Fibroblast of lung (primary cell): ENCODE measurements at regions not wholly inside any gene's neighbourhood (a gene's known extent, or its start where the extent isn't known, plus 50 kb on each side); places are given as distances from the start of the nearest gene placed in this dataset.

Experiments
- DNase-seq, 2 donors: peaks; one replicate each; pipeline versions ENCODE4 v3.0.0 to v3.0.0-alpha.2; 2010; ENCODE audit warnings: low read depth in 2 of 2
- H2AFZ ChIP-seq: 2 replicates; pipeline ENCODE4 v1.5.1; 2012; ENCODE audit warnings: low read length, control low read depth, inconsistent platforms
- H3K27ac ChIP-seq: 2 replicates; pipeline ENCODE4 v1.5.1; 2011; ENCODE audit warnings: low read length, control low read depth; ENCODE audit not compliant: insufficient read depth
- H3K27me3 ChIP-seq: 2 replicates; pipeline ENCODE4 v1.5.1; 2011; ENCODE audit warnings: mild to moderate bottlenecking, low read length; ENCODE audit not compliant: control insufficient read depth, insufficient read depth
- H3K36me3 ChIP-seq: 2 replicates; pipeline ENCODE4 v1.5.1; 2011; ENCODE audit warnings: low read length; ENCODE audit not compliant: control insufficient read depth, insufficient read depth
- H3K4me1 ChIP-seq: 2 replicates; pipeline ENCODE4 v1.5.1; 2011; ENCODE audit warnings: low read length; ENCODE audit not compliant: control insufficient read depth, insufficient read depth; ENCODE audit errors: extremely low read depth
- H3K4me2 ChIP-seq: 2 replicates; pipeline ENCODE4 v1.5.1; 2011; ENCODE audit warnings: low read length, control low read depth; ENCODE audit not compliant: insufficient read depth; ENCODE audit errors: extremely low read depth
- H3K4me3 ChIP-seq, 4 experiments: fragments of 200-600 bp in 1 of 4; sonication (generic) in 1 of 4; replicated peaks in 1 of 4; 2 replicates each; pipeline ENCODE4 v1.5.1; 2011 to 2016; ENCODE audit warnings: low read length in 4 of 4, low read depth in 3 of 4, mild to moderate bottlenecking in 3 of 4, control low read depth in 2 of 4, inconsistent platforms in 1 of 4, mixed read lengths in 1 of 4; ENCODE audit not compliant: insufficient read depth in 1 of 4; ENCODE audit errors: control extremely low read depth in 1 of 4
- H3K79me2 ChIP-seq: 2 replicates; pipeline ENCODE4 v1.5.1; 2012; ENCODE audit warnings: mild to moderate bottlenecking, low read length, inconsistent platforms; ENCODE audit not compliant: control insufficient read depth, insufficient read depth
- H3K9ac ChIP-seq: 2 replicates; pipeline ENCODE4 v1.5.1; 2011; ENCODE audit warnings: mild to moderate bottlenecking, low read length, control low read depth; ENCODE audit not compliant: insufficient read depth
- H3K9me3 ChIP-seq: 2 replicates; pipeline ENCODE4 v1.5.1; 2012; ENCODE audit warnings: low read depth, low read length; ENCODE audit not compliant: control insufficient read depth, insufficient read depth
- H4K20me1 ChIP-seq: 2 replicates; pipeline ENCODE4 v1.5.1; 2011; ENCODE audit warnings: low read length; ENCODE audit not compliant: control insufficient read depth, insufficient read depth; ENCODE audit errors: extremely low read depth
- CTCF ChIP-seq, 2 donors: IDR thresholded peaks in 1 of 2; conservative IDR thresholded peaks in 1 of 2; 1 replicate in 1 of 2; 2 replicates in 1 of 2; pipeline ENCODE4 v1.5.1; 2011 to 2012; ENCODE audit warnings: low read length in 2 of 2, control low read depth in 1 of 2, inconsistent platforms in 1 of 2, low read depth in 1 of 2, mild to moderate bottlenecking in 1 of 2
- EZH2 ChIP-seq: IDR thresholded peaks from 2 replicates; pipeline ENCODE4 v1.5.1; 2012; ENCODE audit warnings: low read length, control low read depth, mild to moderate bottlenecking; ENCODE audit errors: missing control alignments

DNA sequence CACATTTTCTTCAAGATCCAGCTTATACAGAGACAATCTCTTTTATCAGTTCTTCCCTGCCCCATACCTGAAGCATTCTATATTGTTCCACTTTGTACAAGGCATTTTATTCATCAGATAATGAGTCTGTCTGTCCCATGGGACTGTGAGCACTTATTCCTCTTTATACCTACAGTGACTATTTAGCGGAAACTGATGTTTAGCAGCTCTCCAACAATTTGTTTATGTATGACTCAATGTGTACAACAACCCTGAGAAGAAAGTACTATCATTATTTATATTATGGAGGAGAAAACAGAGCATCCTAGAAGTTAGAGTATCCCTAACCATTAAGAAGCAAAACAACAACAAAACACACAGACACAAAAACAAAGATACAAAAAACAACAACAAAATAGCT is 306.5 kb downstream of the PRDM5 start:
- Histone ChIP-seq H3K4me1 (no peaks in the 10 kb centered on the region), H3K9me3 (no peaks in the 10 kb centered on the region), H3K27me3 (no peaks in the 10 kb centered on the region), H3K4me3 (no peak overlapping the region), H2AFZ (no peak overlapping the region), H4K20me1 (no peaks in the 10 kb centered on the region), H3K27ac (no peak overlapping the region), H3K9ac (no peak overlapping the region), H3K79me2 (no peaks in the 10 kb centered on the region), H3K4me2 (no peak overlapping the region), H3K36me3 (no peaks in the 10 kb centered on the region)
- DNase-seq, result no peak
- TF ChIP-seq EZH2 (no peak), CTCF (conservative IDR thresholded peaks at IDR 0.05 in 1 of 2, IDR thresholded peaks at IDR 0.05 in 1 of 2; ENCODE audit: low read depth in 1 of 2, low read length in 2 of 2) (no peak)

DNA sequence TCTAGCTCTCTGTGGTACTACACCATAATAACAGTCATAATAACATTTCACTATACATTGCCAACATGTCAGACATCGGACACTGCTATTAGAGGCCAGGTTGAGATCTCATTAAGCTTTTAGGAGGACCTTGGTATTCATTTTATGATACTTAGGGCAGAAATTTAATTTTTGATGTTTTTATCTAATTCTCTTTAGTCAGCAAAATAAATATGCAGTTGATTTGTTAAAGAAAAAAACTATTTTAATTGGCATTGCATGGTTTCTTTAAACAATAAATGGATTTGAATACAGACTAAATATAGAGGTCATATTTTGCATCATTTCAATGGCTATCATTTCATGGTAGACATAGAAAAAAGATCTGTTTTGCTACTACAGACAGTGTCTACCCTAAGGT is 308.7 kb downstream of the PRDM5 start:
- H3K4me1 ChIP-seq, result no peaks in the 10 kb centered on the region
- no peak for DNase-seq
- no peak overlapping the region for H3K4me2 ChIP-seq
- H3K27me3 ChIP-seq, result no peaks in the 10 kb centered on the region
- no peaks in the 10 kb centered on the region for H3K9me3 ChIP-seq
- no peak overlapping the region for H2AFZ ChIP-seq
- no peaks in the 10 kb centered on the region for H4K20me1 ChIP-seq
- H3K4me3 ChIP-seq, result no peak overlapping the region
- H3K9ac ChIP-seq, result no peak overlapping the region
- H3K79me2 ChIP-seq, result no peaks in the 10 kb centered on the region
- H3K27ac ChIP-seq, result no peak overlapping the region
- no peaks in the 10 kb centered on the region for H3K36me3 ChIP-seq
- TF ChIP-seq EZH2 (no peak), CTCF (conservative IDR thresholded peaks at IDR 0.05 in 1 of 2, IDR thresholded peaks at IDR 0.05 in 1 of 2; ENCODE audit: low read depth in 1 of 2, low read length in 2 of 2) (no peak)

DNA sequence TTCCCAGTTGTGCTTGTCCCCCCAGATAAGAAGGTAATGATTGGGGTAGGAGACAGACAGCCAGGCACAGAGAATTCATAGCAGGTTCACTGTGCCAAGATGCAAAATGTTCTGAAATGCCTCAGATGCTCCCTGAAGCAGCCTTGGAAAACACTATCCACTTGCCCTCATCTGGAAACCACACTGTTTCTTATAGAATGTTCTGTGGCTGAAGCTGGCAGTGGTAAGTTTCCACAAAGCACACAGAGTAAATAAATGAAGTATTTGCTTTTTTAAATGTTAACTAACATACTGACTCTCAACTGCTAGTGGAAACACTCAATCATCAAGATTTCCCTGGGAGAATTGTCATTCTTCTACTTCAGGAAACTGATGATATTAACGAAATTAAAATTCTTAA is 311.4 kb downstream of the PRDM5 start:
- H4K20me1 ChIP-seq, result no peaks in the 10 kb centered on the region
- H3K9me3 ChIP-seq, result no peaks in the 10 kb centered on the region
- H3K36me3 ChIP-seq, result no peaks in the 10 kb centered on the region
- no peaks in the 10 kb centered on the region for H3K27me3 ChIP-seq
- H3K79me2 ChIP-seq, result no peaks in the 10 kb centered on the region
- H2AFZ ChIP-seq, result no peak overlapping the region
- no peak for TF ChIP-seq CTCF (conservative IDR thresholded peaks at IDR 0.05 in 1 of 2, IDR thresholded peaks at IDR 0.05 in 1 of 2; ENCODE audit: low read depth in 1 of 2, low read length in 2 of 2)
- TF ChIP-seq EZH2, result no peak
- DNase-seq, result no peak
- H3K9ac ChIP-seq, result no peak overlapping the region
- H3K4me3 ChIP-seq, result no peak overlapping the region
- H3K4me2 ChIP-seq, result no peak overlapping the region
- no peaks in the 10 kb centered on the region for H3K4me1 ChIP-seq
- no peak overlapping the region for H3K27ac ChIP-seq
